ENCODE measurements at regions not wholly inside any gene's neighbourhood (a gene's known extent, or its start where the extent isn't known, plus 50 kb on each side); places are given as distances from the start of the nearest gene placed in this dataset.

DNA sequence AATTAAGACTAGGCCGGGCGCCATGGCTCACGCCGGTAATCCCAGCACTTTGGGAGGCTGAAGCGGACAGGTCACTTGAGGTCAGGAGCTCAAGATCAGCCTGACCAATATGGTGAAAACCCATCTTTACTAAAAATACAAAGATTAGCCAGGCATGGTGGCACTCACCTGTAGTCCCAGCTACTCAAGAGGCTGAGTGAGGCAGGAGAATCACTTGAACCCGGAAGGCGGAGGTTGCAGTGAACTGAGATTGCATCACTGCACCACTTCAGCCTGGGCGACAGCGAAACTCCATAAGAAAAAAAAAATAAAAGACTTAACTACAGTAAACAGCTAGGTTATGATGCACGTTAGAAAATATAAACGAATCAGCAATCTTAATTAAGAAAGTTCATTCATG, 216.0 kb upstream of the TEX13C start:
- TF ChIP-seq POLR2A (IDR thresholded peaks at IDR 0.05; ENCODE audit: low read length): no peak
- no peak for TF ChIP-seq CTCF (IDR thresholded peaks at IDR 0.05)
- no peak for TF ChIP-seq ZSCAN20 (CRISPR knock-in tag; IDR thresholded peaks at IDR 0.05)
- TF ChIP-seq CBX8 (IDR thresholded peaks at IDR 0.05): no peak
- TF ChIP-seq EP300 (IDR thresholded peaks at IDR 0.05): no peak

Measured in A549 (cell line).